ENCODE measurements at regions not wholly inside any gene's neighbourhood (a gene's known extent, or its start where the extent isn't known, plus 50 kb on each side); places are given as distances from the start of the nearest gene placed in this dataset.

DNA sequence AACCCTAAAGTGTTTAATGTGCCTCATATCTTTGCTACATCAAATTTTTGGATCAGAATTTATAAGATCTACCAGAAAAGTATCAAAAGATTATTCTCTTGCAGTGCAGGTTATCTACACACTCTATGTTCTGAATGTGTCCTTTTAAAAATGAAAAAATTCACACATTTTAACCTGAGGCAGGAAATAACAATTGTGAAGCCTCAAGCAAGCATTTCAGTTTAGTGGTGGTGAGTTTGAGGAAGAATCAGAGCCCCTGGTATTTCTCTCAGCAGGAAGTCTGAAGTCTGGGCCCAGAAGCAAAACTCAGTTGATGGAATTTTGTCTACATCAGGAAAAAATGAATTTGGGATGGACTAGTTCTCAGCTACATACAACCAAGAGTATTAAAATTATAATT lies 137.0 kb upstream of the PZP start (continued):
- TF ChIP-seq, protein P1, sequence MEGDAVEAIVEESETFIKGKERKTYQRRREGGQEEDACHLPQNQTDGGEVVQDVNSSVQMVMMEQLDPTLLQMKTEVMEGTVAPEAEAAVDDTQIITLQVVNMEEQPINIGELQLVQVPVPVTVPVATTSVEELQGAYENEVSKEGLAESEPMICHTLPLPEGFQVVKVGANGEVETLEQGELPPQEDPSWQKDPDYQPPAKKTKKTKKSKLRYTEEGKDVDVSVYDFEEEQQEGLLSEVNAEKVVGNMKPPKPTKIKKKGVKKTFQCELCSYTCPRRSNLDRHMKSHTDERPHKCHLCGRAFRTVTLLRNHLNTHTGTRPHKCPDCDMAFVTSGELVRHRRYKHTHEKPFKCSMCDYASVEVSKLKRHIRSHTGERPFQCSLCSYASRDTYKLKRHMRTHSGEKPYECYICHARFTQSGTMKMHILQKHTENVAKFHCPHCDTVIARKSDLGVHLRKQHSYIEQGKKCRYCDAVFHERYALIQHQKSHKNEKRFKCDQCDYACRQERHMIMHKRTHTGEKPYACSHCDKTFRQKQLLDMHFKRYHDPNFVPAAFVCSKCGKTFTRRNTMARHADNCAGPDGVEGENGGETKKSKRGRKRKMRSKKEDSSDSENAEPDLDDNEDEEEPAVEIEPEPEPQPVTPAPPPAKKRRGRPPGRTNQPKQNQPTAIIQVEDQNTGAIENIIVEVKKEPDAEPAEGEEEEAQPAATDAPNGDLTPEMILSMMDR (IDR thresholded peaks at IDR 0.05; ENCODE audit: control extremely low read depth in 1 of 3, insufficient read depth in 1 of 3, low read depth in 1 of 3, low read length in 3 of 3), result no peak
- TF ChIP-seq CBX5 (IDR thresholded peaks at IDR 0.05; ENCODE audit: low read depth, low read length) (no peak), CHD1 (IDR thresholded peaks at IDR 0.05; ENCODE audit: low read depth, low read length) (no peak), E2F6 (IDR thresholded peaks at IDR 0.05) (no peak), EGR1 (IDR thresholded peaks at IDR 0.05; ENCODE audit: borderline replicate concordance, low read depth, low read length) (no peak)
- TF ChIP-seq, protein P2, sequence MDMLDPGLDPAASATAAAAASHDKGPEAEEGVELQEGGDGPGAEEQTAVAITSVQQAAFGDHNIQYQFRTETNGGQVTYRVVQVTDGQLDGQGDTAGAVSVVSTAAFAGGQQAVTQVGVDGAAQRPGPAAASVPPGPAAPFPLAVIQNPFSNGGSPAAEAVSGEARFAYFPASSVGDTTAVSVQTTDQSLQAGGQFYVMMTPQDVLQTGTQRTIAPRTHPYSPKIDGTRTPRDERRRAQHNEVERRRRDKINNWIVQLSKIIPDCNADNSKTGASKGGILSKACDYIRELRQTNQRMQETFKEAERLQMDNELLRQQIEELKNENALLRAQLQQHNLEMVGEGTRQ (IDR thresholded peaks at IDR 0.05; ENCODE audit: low read length), result no peak
